PFSK-1 (cell line): ENCODE measurements at regions not wholly inside any gene's neighbourhood (a gene's known extent, or its start where the extent isn't known, plus 50 kb on each side); places are given as distances from the start of the nearest gene placed in this dataset.

Experiments used
- FOXP2 ChIP-seq: optimal IDR thresholded peaks from 2 replicates; pipeline ENCODE3; 2011; ENCODE audit warnings: borderline replicate concordance, control low read depth, inconsistent platforms; ENCODE audit not compliant: insufficient read depth; ENCODE audit errors: extremely low read length, extremely low read depth
- POLR2AphosphoS5 ChIP-seq: IDR thresholded peaks from 2 replicates; pipeline ENCODE4 v1.6.1; 2012; ENCODE audit warnings: low read depth, mild to moderate bottlenecking, control low read depth, low read length, moderate library complexity
- SIN3A ChIP-seq: IDR thresholded peaks from 2 replicates; pipeline ENCODE4 v1.6.1; 2012; ENCODE audit warnings: mild to moderate bottlenecking, low read length, moderate library complexity, borderline replicate concordance; ENCODE audit not compliant: insufficient read depth
- TAF1 ChIP-seq: IDR thresholded peaks from 2 replicates; pipeline ENCODE4 v1.6.1; 2012; ENCODE audit warnings: low read length, control low read depth, borderline replicate concordance; ENCODE audit not compliant: insufficient read depth
- TF ChIP-seq, protein P1 (sequence below), 2 experiments: IDR thresholded peaks; 2 replicates each; pipeline versions ENCODE4 v1.6.1 to v1.8.0; 2011 to 2012; ENCODE audit warnings: low read depth in 2 of 2, low read length in 2 of 2, control low read depth in 1 of 2, inconsistent platforms in 1 of 2, mild to moderate bottlenecking in 1 of 2, moderate library complexity in 1 of 2; ENCODE audit not compliant: insufficient read depth in 1 of 2

DNA sequence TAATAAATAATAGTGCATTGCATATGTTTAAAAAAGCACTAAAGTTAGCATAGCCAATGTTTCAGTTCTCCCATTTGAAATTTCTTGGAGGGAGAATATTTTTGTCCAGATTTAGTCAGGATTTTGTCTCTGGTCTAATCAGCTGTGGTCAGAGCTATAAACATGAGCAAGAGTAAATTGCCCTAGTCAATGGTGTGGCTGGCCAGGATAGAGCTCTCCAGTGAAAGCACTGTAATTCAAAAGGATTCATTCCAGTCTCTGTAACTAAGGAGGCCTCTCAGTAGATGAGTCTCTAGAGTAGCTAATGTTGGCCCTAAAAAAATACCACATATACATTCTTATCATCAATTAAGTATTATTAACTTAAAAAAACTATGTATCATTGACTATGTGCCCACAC, 241.6 kb downstream of the CDCA7 start:
- no peak for TF ChIP-seq FOXP2
- TF ChIP-seq TAF1 = no peak
- TF ChIP-seq, protein P1, sequence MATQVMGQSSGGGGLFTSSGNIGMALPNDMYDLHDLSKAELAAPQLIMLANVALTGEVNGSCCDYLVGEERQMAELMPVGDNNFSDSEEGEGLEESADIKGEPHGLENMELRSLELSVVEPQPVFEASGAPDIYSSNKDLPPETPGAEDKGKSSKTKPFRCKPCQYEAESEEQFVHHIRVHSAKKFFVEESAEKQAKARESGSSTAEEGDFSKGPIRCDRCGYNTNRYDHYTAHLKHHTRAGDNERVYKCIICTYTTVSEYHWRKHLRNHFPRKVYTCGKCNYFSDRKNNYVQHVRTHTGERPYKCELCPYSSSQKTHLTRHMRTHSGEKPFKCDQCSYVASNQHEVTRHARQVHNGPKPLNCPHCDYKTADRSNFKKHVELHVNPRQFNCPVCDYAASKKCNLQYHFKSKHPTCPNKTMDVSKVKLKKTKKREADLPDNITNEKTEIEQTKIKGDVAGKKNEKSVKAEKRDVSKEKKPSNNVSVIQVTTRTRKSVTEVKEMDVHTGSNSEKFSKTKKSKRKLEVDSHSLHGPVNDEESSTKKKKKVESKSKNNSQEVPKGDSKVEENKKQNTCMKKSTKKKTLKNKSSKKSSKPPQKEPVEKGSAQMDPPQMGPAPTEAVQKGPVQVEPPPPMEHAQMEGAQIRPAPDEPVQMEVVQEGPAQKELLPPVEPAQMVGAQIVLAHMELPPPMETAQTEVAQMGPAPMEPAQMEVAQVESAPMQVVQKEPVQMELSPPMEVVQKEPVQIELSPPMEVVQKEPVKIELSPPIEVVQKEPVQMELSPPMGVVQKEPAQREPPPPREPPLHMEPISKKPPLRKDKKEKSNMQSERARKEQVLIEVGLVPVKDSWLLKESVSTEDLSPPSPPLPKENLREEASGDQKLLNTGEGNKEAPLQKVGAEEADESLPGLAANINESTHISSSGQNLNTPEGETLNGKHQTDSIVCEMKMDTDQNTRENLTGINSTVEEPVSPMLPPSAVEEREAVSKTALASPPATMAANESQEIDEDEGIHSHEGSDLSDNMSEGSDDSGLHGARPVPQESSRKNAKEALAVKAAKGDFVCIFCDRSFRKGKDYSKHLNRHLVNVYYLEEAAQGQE (IDR thresholded peaks at IDR 0.05; ENCODE audit: insufficient read depth in 1 of 2, low read depth in 2 of 2, low read length in 2 of 2) = no peak
- TF ChIP-seq POLR2AphosphoS5 = no peak
- TF ChIP-seq SIN3A = no peak

DNA sequence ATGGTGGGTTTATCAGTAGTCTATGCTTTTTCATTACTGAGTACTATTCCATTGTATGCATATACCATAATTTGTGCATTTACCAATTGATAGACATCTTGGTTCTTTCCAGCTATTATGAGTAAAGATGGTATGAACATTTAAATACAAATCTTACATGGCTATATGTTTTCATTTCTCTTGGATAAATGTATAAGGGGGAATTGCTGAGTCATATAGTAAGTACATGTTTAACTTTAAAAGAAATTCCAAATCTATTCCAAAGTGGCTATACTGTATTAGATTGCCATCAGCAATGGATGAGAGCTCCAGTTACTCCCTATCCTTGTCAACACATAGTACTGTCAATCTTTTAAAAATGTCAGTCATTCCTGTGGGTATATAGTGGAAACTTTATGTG, 243.9 kb downstream of the CDCA7 start:
- no peak for TF ChIP-seq TAF1
- TF ChIP-seq FOXP2 = no peak
- TF ChIP-seq SIN3A = no peak
- no peak for TF ChIP-seq POLR2AphosphoS5
- TF ChIP-seq, protein P1 (IDR thresholded peaks at IDR 0.05; ENCODE audit: insufficient read depth in 1 of 2, low read depth in 2 of 2, low read length in 2 of 2) = no peak

DNA sequence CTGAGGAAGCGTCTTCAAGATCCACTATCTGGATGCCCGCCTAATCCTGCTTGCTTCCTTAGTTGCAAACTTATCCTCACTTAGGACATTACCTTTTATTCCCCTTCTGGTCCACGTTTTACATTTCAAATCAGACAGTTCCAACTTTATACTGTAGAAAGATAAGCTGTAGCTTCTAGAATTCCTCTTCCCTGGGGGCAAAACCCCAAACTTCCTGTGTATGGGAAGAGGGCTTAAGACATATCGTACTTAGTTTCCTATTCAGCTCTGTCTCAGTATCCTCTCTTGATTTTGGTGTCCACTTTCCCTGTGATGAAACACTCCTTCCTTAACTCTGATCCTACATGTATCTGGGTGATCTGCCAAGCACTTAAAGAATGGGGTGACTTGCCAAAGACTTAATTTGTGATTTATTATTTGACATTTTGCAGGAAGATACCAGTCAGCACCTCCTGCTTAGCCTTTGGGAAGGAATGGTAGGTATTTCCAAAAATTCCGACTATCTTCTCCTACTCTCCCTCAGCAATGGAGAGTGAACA, 245.2 kb downstream of the CDCA7 start:
- TF ChIP-seq FOXP2 (no peak), SIN3A (no peak), POLR2AphosphoS5 (no peak), TAF1 (no peak)
- TF ChIP-seq, protein P1 (IDR thresholded peaks at IDR 0.05; ENCODE audit: insufficient read depth in 1 of 2, low read depth in 2 of 2, low read length in 2 of 2) = no peak

- TF ChIP-seq, protein P1 (IDR thresholded peaks at IDR 0.05; ENCODE audit: insufficient read depth in 1 of 2, low read depth in 2 of 2, low read length in 2 of 2) = no peak
- TF ChIP-seq SIN3A (no peak), POLR2AphosphoS5 (no peak), TAF1 (no peak), FOXP2 (no peak)
Measured at GRCh38 chr2:173602153-173602795, 247.6 kb downstream of the CDCA7 start.

GRCh38 chr2:173605994-173606393, 251.3 kb downstream of the CDCA7 start:
- TF ChIP-seq, protein P1 (IDR thresholded peaks at IDR 0.05; ENCODE audit: insufficient read depth in 1 of 2, low read depth in 2 of 2, low read length in 2 of 2) = no peak
- TF ChIP-seq SIN3A = no peak
- TF ChIP-seq FOXP2 = no peak
- TF ChIP-seq POLR2AphosphoS5 = no peak
- TF ChIP-seq TAF1 = no peak
